G401.6 (cell line): ENCODE measurements at regions not wholly inside any gene's neighbourhood (a gene's known extent, or its start where the extent isn't known, plus 50 kb on each side); places are given as distances from the start of the nearest gene placed in this dataset.

Experiments used
- FAIRE-seq: peaks from 2 replicates; lab custom pipeline; 2012; peaks lifted over from hg19 to GRCh38; lab: Jason Lieb, UNC

- no peak for FAIRE-seq
These were observed 143.3 kb downstream of the GADD45G start for GRCh38 chr9:89748021-89748670.

DNA sequence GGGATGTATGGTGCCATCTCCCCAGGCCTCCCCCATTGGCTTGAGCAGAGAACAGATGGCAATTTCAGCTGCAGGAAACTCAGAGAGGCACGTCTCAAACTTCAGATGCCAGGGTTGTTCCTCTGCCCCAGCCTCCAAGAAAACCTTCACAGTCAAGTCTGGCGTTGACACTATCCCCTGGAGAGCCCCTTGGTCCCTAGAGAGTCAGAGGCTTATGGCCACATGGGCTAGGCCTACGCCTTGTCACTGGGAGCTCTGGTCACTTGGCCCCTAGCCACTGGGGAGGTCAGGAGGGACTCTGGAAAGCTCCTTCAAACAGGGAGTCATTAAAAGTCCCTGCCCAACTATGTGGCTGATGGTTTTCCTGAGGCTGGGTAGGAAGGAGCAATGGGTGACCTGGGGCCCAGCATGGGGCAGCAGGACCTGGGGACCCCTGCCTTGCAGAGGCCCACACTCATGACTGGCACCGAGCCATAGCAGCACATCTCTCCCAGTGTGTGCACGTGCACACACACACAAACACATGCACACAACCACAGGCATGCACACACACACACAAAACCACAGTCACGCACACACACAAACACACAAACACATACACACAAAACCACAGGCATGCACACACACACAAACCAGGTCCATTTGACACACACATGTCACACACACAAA, 144.2 kb downstream of the GADD45G start:
- FAIRE-seq = no peak

DNA sequence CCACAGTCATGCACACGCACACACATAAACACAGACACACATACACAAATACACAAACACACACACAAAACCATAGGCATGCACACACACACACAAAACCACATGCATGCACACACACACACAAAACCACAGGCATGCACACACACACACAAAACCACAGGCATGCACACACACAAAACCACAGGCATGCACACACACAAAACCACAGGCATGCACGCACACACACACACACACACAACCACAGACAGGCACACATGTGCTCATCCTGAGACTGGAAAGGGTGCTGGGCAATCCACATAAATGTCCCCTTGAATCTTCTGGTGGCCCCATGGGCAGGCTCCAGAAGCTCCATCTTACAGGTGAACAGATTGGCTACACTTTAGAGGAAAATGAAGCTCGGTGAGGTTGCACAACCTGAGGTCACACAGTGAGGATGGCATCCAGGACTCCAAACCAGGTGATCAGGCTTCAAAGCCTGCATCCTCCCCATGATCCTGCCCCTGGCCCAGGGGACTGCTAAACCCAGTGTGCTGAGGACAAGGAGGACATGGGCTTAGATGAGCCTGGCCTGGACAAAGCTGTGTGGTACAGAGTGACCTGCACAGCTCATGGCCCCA, 144.8 kb downstream of the GADD45G start:
- FAIRE-seq = no peak

GRCh38 chr9:89750117-89750791, 145.4 kb downstream of the GADD45G start:
- no peak for FAIRE-seq

- FAIRE-seq = no peak
These were observed 146.4 kb downstream of the GADD45G start for GRCh38 chr9:89751079-89751825.

DNA sequence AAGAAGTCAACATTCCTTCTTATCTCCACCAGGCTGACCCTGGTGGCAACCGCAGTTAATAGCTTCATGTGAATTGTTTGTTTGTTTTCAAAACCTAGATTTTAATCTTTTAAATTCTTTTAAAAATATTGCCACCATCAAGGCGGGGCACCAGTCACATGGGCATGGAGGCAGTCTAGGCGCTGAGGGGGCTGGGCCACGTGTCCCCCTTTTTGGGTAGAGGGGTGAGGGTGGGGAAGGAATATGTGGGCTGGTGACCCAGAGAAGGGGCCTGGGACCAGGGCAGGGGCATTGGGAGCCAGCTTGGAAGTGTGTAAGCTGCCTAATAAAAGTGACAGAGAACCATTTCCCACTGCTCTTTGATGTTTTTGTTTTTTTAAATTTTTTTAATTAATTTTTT, 147.3 kb downstream of the GADD45G start:
- FAIRE-seq = no peak

DNA sequence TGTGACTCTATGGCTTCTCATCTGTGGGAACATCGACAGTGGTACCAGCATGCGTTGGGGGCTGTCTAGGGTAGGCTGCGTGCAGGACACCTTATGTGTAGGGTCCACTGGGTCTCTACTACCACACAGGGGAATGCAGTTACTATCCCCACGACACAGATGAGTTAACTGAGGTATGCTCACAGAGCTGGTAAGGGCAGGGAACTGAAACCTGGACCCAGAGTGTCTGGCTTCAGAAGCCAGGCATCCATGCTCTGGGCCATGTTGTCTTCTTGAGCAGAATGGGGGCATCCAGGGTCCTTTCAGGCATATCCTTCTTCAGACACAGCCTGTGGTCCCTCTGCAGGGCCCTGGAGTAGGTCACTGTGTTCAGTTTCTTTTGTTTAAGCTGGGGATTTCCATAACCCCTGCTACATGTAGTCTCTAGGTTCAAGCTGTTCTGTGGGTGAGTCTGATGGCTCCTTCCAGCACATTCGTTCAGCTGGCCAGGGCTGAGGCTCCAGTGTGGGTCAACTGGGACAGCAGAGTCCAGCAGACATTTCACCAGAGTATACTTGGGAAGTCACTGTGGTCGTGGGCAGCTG, 148.8 kb downstream of the GADD45G start:
- no peak for FAIRE-seq

- FAIRE-seq = no peak
These were observed 149.4 kb downstream of the GADD45G start for GRCh38 chr9:89754193-89754592.

DNA sequence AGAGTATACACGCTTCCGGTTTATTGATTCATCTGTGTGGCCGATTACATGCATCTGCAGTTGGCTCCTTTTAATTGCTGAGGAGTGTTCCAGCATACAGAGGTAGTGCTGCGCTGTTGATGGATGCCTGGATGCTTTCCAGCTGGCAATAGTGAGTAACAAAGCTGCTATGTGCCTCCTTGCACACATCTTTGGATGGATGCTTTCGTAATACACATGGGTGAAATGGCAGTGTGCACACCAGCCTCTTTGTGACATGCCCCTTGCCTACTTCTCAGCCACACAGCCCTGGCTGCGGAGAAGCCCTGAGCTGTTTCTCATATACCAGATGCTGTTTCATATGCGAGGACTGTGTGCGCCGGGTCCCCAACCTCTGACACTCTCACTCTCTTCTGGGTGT, 151.0 kb downstream of the GADD45G start:
- FAIRE-seq = no peak

DNA sequence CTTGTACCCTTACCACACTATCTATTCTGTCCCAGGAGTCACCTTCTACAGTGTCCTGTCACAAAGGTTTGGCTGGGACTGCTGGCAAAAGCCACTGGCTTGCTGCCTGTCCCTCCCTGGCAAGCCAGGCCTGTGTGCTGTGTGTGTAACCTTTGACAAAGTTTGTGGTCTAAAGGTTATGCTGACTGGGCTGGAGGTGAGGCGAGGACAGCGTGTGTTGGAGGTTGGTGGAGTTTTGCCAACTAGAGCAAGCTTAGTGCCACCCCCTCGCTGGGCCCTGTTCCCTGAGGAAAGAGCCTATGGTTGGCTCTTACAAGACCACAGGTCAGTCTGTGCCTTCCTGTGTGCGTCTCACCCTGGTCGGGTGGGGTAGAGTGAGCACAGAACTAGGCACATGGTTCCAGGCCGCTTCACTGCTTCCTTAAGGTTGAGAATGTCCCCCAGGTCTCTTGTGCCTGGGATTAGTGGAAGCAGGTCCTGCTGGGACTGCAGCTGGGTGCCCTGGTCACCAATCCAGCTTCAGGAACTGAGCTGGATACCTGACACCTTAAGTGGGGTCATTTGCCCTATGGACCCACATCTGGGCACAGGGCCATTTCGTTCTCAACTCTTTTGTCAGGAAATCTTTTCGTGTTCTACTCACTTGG, 152.2 kb downstream of the GADD45G start:
- FAIRE-seq = no peak

DNA sequence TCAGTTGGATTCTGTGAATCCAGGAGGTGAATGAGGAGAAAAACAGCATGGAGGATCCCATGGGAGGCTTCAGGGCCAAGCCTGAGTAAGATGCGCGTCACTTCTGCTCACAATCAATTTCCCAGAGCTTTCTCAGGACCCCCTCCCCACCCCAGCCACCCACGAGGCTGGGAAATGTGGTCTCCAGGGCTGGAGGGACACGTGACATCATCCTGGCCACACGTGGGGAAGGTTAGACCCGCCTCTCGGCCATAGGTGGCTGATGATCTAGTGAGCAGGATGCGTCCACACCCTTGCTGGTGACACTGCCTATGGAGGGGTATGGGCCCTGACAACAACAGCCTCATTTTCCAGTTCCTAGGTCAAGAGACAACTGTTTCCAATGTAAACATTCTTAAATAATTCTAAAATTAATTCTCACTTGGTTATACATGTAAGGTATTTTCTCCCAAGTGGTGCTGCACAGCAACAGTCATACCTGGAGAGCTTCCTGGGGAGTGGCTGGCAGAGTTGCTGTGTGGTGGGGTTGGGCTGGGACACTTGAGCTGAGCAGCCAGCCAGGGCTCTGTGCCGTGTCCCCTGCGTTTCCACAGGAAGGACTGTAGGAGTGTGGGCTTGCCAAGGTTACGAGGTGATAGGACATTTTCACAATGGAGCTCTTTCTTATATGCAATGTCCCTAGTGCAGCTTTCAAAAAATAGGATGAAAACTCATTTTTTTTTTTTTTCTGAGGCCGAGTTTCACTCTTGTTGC, 153.1 kb downstream of the GADD45G start:
- FAIRE-seq = no peak

DNA sequence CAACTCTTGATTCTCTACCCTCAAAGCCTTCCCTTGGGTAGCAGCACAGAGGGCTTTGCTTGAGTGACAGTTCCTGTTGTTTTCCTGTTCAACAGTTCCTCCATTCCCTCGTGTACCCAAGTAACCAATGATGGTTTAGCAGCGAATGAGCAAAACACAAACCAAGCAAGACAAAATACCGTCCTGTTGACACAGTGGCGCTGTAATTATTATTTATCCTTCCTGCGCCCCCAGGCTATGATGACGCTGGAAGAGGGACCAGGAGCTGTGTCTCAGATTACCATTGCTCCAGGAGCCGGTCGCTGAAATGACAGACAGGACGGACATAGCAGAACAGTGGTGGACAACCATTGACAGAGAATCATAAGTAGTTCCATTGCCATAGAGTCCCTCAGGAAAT, 154.8 kb downstream of the GADD45G start:
- FAIRE-seq = no peak

DNA sequence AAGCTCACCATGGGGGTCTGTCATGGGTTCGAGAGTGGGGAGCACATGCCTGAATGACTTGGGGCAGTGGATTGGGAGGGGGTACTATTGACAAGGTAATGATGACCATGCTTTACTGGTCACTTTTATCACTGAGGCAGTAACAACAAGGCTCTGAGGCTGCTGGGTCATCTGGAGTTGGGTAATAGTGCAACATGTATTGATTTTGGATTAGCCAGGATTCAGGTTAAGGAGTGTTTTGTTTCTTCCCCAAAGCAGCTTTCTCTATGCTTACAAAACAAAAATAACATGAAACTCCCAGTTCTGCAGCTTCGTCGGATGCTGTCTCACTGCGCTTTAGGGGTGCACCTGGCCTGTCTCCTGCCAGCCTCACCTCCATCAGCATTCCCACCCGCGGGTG, 155.3 kb downstream of the GADD45G start:
- no peak for FAIRE-seq

DNA sequence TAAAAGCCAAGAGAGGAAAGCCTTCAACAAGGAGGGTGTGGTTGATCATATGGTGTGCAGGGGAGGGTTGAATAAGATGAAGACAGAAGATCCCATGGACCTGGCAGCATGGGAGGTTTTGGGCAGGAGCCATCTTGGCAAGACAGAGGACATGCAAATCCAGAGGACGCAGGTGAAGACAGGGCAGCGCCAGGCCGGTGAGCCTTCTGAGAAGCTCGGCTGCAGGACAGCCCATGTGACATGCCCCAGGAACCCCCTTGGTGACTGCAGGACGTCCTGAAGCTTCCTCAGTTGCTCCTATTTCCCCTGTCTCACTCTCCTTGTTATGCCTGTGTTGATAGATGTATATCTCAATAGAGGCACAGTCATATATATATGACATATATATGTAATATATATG, 159.4 kb downstream of the GADD45G start:
- FAIRE-seq = no peak

DNA sequence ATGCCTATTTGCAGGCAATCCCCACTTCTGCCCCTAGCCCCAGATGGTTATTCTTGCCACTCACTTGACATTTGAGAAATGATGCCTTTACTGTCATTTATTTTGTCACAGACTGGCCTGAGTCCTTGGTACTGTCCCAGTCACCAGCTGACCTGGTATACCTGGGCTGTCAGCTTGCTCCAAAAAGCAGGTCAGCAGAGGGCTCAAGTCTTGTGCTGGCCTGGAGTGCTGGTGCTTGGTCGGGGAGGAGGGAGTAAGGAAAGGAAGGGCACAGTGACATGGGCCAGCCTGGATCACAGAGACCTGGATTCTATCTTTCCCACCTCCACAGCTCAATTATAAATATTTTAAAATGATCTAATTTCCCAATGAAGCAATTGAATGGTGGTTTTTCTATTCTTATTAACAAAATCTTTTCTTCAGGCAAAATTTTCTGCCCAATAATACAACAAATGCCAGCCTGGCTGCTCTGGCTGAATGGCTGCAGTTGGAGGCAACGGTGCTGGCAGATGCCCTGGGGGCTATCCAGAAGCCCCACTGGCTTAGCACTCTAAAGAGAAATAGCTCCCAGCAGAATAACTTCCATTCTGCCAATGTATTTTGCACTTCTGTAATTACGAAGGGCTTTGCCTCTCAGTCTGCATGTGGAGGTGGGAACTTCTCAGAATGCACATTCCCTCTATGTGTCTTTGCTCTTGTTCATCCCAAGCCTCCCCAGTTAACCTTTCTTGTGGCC, 160.6 kb downstream of the GADD45G start:
- no peak for FAIRE-seq

- no peak for FAIRE-seq
These were observed 162.2 kb downstream of the GADD45G start for GRCh38 chr9:89766991-89767390.

DNA sequence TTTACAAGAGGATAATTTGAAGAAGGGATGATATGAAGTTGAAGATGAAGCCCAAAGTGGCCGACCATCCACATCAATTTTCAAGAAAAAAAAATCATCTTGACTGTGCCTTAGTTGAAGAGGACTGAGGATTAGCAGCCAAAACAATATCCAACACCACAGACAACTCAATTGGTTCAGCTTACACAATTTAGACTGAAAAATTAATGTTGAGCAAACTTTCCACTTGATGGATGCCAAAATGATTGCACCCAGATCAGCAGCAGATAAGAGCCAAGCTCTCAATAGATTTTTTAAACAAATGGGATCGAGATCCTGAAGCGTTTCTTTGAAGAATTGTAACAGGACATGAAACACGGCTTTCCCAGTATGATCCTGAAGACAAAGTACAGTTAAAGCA, 163.2 kb downstream of the GADD45G start:
- FAIRE-seq = no peak

DNA sequence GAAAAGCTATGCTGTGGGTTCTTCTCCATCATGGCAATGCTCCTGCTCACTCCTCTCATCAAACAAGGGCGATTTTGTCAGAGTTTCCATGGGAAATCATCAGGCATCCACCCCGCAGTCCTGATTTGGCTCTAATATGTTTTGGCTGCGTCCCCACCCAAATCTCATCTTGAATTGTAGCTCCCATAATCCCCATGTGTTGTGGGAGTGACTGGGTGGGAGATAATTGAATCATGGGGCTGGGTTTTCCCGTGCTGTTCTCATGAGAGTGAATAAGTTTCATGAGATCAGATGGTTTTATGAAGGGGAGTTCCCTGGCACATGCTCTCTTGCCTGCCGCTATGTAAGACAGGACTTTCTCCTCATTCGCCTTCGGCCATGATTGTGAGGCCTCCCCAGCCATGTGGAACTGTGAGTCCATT, 163.8 kb downstream of the GADD45G start:
- no peak for FAIRE-seq

DNA sequence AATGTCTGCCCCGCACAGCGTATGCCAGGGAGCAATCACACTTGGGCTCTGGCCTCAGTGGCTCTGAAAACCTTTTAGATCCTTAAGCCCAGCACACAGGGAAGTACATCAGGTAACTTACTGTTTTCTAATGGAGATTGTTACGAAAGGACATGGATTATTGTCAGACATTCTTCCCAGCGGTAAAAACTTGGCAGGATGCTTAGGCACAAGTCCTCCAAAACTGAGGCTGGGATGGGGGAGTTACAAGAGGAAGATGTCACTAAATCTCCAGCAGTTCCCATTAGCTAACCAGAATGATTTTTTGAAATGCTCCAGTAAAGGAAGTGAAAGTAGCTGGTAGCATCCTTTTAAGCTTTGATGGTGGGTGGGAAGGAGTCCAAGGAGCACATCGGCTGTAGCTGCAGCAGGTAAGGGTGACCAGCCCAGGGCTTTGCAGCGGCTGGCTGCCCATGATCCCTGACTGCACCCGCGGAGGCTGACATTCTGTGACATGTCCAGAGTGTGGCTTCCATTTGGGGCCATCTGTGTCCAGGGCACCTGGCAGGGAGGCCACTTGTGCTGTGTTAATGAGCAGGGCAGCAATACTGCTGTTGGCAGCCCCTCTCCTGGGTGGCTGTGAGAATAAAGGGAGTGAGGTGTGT, 165.8 kb downstream of the GADD45G start:
- no peak for FAIRE-seq

- FAIRE-seq = no peak
These were observed 166.4 kb downstream of the GADD45G start for GRCh38 chr9:89771205-89771604.
